AG08395 (cell line): ENCODE measurements at regions not wholly inside any gene's neighbourhood (a gene's known extent, or its start where the extent isn't known, plus 50 kb on each side); places are given as distances from the start of the nearest gene placed in this dataset.

Experiments used
- DNase-seq: peaks from one replicate; pipeline ENCODE4 v3.0.0; 2012; ENCODE audit warnings: mixed read lengths, low spot score

- peak; percentile 24 for DNase-seq
These were observed 512.2 kb upstream of the MARCKS start for GRCh38 chr6:113344969-113345368.

DNA sequence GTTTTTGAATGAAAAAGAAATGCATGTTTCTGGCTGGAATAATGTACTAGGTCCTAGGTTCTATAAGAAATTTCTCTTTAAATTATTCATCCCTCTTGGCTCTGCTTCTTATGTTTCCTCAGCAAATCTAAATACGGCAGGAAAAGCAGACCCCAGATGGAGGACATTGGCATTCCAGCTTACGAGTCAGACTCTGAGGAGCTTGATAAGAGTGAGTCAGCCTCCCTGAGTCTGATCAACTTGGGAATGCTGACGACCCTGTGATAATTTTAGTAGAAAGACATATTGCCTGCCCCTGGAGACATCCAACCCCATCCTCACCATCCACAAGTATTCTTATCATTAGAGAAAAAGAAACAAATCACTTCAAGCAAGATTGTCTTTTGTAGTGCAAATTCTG is 509.7 kb upstream of the MARCKS start:
- DNase-seq: no peak

GRCh38 chr6:113350461-113350860 is 506.7 kb upstream of the MARCKS start:
- no peak for DNase-seq

DNA sequence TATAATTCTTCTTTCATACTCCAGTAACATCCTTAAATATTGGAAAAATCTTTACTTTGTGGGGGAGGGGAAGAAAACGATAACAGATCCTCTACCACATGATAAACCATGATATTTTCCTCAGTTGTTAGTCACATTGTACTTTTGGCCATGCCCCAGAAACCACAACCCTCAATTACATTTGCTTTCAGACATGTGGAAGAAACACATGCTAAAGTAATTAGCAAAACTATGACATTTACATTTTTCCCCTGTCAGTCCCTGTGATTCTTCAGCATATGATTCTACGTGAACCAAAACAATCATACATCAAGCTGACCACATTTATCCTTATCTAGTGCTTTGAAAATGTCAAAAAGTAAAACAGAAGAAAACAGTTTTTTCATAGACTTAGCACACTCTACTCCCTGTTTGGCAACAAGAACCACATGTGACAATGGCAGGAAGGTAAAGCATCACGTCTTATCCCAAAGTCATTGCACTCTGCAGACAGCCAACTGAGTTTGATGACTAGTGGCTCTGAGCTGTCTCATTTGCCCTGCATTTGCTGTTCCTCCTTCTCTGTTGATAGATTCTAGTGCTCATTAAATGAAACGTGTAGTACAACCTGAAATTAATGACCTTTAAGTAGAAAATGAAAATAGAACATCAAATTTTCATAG is 505.8 kb upstream of the MARCKS start:
- DNase-seq: no peak

GRCh38 chr6:113352029-113352801 is 504.9 kb upstream of the MARCKS start:
- peak; percentile 78 for DNase-seq

DNA sequence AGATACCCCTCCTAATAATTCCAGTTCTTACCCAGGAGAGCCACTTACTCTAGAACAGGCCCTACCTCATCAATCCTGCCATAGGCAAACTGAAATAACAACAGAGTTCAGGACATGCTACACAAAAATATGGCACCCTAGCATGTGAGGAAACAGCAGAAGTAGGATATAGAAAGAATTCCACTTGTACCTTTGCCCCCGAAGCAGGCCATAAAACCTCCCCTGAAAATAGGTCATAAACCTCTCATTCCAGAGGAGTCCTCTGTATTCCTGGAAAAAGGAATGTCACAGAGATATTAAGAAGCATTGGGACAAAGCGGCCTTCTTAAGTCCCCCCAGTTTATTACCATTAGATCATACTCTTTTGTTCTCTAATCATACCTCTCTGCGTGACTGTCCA is 504.3 kb upstream of the MARCKS start:
- DNase-seq: no peak

DNA sequence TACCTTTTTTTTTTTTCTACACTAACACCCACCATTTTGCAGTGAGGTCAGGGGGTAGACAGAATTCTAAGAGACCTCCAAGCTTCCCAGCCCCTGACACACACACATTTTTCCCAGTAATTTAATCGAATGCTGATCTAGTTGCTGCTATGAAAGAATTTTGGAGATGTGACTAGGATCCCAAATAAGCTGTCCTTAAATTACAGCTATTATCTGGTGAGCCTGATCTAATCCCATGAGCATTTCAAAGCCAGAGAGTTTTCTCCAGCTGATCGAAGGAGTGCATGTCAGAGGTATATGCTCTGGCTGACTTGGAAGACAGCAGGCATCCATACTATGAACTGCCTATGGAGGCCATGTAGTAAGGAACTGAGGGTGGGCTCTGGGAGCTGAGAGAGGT is 503.8 kb upstream of the MARCKS start:
- no peak for DNase-seq

GRCh38 chr6:113354204-113354895 is 502.8 kb upstream of the MARCKS start:
- DNase-seq: no peak

GRCh38 chr6:113356139-113356538 is 501.0 kb upstream of the MARCKS start:
- DNase-seq: no peak

DNA sequence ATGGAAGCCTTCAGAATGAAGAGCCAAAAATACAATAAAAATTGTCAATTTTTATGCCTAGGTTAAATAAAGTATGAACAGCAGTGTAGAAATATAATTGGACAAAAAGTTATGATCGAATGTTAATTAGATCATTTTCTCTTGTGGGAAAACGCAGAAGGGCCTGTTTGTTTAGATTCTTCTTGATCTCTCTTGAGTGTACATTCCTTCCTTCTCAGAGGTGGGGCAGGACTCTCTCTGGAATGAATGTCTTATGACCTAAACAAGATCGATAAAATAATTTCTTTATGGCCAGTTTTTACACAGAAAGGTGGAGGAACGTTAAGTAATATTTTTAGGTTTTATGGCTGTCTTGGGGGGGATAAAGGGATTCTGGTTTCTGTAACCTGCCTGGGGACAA is 500.1 kb upstream of the MARCKS start:
- DNase-seq: no peak

DNA sequence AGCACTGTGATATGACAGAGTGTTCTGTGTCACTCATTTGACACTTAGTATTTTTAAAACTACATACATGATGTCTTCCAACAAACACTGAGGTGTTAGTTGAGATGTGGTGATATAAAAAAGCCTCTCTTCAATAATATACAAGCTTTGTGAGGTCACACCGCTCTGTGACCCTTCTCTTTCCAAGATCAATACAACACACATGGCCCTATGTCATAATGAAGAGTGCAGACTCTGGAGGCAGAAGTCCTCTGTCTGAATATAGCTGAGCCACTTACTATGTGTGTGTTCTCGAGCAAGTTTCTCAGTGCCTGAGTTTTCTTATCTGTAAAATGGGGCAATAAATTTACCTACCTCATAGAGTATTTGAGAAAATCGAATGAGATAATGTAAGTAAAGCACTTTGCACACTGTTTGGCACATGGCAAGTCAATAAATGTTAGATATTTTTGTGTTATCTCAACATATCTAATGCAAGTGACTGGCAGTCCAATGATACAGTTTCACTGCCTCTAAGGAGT is 499.0 kb upstream of the MARCKS start:
- no peak for DNase-seq

DNA sequence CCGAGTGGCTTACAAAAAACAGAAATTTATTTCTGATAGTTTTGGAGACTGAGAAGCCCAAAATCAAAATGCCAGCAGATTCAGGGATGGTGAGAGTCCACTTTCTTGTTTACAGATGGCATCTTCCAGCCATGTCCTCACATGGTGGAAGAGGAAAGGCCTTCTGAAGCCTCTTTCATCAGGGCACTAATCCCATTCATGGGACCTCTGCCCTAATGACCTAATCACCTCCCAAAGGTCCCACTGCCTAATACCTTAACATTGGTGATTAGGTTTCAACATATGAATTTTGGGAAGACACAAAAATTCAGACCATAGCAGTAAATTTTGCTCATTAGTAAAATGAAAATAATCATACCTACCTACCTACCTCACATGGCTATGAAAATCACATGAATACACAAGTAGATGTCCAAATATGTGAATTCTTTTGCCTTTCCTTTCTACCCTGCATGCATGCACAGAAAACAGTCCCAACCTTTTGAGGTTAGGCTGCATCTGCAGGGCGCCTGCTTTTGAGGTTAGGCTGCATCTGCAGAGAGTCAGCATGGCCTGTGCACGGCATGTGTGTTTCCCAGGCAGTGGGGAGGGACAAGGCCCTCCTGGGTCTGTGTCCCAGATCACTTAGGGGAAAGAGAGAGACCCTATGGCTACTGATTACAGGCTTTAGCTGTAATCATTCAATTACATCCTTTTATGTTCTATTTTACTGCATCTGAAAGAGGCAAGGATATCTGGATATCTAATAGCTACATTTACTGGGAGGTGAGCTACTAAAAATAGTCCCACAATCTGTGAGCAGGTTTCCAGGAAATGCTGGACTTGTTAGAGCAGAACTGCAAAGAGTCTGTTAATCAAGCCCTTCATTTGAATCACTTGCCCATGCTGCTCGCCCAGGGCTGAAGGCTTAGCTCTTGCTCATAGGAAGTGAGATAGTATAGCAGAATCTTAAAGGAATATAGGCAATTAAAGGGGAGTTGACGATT is 497.7 kb upstream of the MARCKS start:
- DNase-seq: no peak

GRCh38 chr6:113361014-113361645 is 496.0 kb upstream of the MARCKS start:
- DNase-seq: peak; percentile 41

- no peak for DNase-seq
These were observed 494.7 kb upstream of the MARCKS start for GRCh38 chr6:113362301-113363047.

DNA sequence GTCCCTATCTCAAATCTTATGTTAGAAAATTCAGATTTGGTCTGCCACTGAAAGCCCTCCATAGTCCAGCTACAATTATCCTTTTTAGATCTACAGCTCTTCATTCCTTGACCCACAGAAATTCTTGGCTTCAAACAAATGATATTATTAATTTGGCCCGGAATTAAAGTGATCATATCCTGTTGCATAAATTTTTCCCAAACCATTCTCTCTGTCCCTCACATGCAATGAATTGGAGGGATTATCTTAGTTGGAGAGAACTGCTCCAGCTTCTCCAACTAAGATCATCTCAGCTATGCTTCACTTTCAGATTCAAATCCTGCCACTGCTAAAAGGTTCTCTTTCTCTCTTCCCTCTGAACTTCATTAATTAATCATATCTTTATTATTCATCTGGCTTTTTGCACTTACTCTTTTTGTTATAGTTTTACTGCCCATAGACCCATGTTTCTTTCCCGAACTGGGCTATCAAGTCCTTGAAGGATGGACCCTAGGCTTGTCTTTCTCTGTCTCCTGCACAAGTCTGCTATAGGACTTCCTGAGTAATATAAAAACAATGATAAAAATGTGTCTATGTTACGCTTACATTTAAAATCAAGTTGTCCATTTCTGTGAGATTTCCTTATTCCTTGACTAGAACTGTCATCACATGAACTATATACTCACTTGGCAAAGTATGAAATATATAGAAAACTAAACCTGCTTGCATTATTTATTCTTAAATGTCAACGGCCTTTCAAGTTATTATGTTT is 493.9 kb upstream of the MARCKS start:
- DNase-seq: no peak

- DNase-seq: no peak
These were observed 493.3 kb upstream of the MARCKS start for GRCh38 chr6:113363866-113364265.

GRCh38 chr6:113364766-113365165 is 492.4 kb upstream of the MARCKS start:
- no peak for DNase-seq

- no peak for DNase-seq
These were observed 492.0 kb upstream of the MARCKS start for GRCh38 chr6:113365191-113365590.

DNA sequence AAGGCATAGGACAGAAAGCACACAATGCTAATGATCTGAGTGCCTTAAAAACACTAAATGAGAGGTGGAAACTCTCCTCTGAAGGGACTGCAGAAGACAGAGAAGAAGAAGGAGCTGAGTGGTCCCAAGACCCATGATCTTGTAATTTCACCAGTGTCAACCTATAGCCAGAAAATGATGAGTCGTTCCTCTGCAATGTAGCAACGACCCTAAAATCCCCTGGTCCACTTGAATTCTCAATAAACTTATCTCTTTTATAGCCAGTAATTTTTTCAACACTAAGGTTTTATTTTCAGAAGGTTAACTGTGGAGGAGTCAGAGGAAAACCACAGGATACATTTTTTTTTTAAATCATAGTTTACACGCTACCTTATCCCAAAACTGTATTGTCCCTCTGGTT is 490.6 kb upstream of the MARCKS start:
- no peak for DNase-seq
